H1 (cell line): ENCODE measurements at regions not wholly inside any gene's neighbourhood (a gene's known extent, or its start where the extent isn't known, plus 50 kb on each side); places are given as distances from the start of the nearest gene placed in this dataset.
"Not testable (repeated sequence)": the region's sequence is repeated elsewhere in the genome, so short reads cannot be mapped to it uniquely, and the experiment has no call there.

Experiments
- CTCF ChIA-PET: fragments of 300-600 bp; sonication (Branson Sonifier 250); formaldehyde crosslinking; loops from one replicate; lab custom pipeline; 2021; ENCODE audit not compliant: partially characterized antibody; lab: Charles Lee
- POLR2A ChIA-PET: fragments of 300-600 bp; sonication (Branson Sonifier 250); formaldehyde crosslinking; loops from one replicate; lab custom pipeline; 2021; ENCODE audit warnings: inconsistent platforms; ENCODE audit not compliant: partially characterized antibody; lab: Charles Lee
- DNase-seq, 2 experiments: peaks; one replicate each; pipeline versions ENCODE4 v3.0.0 to v3.0.0-alpha.2; 2010 to 2022; ENCODE audit warnings: low spot score in 2 of 2, low read depth in 1 of 2, mixed read lengths in 1 of 2
- FAIRE-seq: peaks from 2 replicates; lab custom pipeline; 2011; peaks lifted over from hg19 to GRCh38; lab: Jason Lieb, UNC
- H2AFZ ChIP-seq: 2 replicates; pipeline ENCODE4 v1.8.1; 2012; ENCODE audit warnings: low read length, inconsistent platforms
- H2AK5ac ChIP-seq: 2 replicates; pipeline ENCODE4 v1.6.1; 2013; ENCODE audit warnings: low read depth, low read length
- H2BK120ac ChIP-seq: replicated peaks from 2 replicates; pipeline ENCODE3; 2013; ENCODE audit warnings: low read depth, low read length, inconsistent platforms
- H2BK12ac ChIP-seq: 2 replicates; pipeline ENCODE4 v1.6.1; 2013; ENCODE audit warnings: low read depth, low read length
- H2BK15ac ChIP-seq: 2 replicates; pipeline ENCODE4 v1.6.1; 2013; ENCODE audit warnings: low read length
- H2BK20ac ChIP-seq: 2 replicates; pipeline ENCODE4 v1.6.1; 2013; ENCODE audit warnings: low read length
- H2BK5ac ChIP-seq: 2 replicates; pipeline ENCODE4 v1.6.1; 2013; ENCODE audit warnings: low read depth, low read length
- H3K14ac ChIP-seq: 2 replicates; pipeline ENCODE4 v1.6.1; 2013; ENCODE audit warnings: inconsistent platforms; ENCODE audit not compliant: insufficient read length
- H3K18ac ChIP-seq: 2 replicates; pipeline ENCODE4 v1.6.1; 2013; ENCODE audit warnings: low read length; ENCODE audit errors: extremely low read depth
- H3K23ac ChIP-seq: 2 replicates; pipeline ENCODE4 v1.6.1; 2013; ENCODE audit warnings: inconsistent platforms; ENCODE audit not compliant: insufficient read length
- H3K23me2 ChIP-seq: 2 replicates; pipeline ENCODE4 v1.6.1; 2013; ENCODE audit warnings: low read depth, low read length
- H3K27ac ChIP-seq: 2 replicates; pipeline ENCODE4 v1.6.1; 2011; ENCODE audit warnings: low read depth, low read length, inconsistent platforms
- H3K27me3 ChIP-seq, 4 experiments: replicated peaks in 1 of 4; 1 replicate in 1 of 4; 2 replicates in 3 of 4; pipeline versions ENCODE4 v1.6.1 to v1.8.1; 2011 to 2013; ENCODE audit warnings: low read length in 3 of 4, mild to moderate bottlenecking in 3 of 4, inconsistent platforms in 2 of 4, mixed read lengths in 2 of 4, moderate library complexity in 1 of 4; ENCODE audit not compliant: control insufficient read depth in 3 of 4, insufficient read depth in 3 of 4; ENCODE audit errors: extremely low read depth in 1 of 4
- H3K36me3 ChIP-seq, 4 experiments: 2 replicates each; pipeline versions ENCODE4 v1.6.1 to v1.8.1; 2011 to 2013; ENCODE audit warnings: mild to moderate bottlenecking in 4 of 4, low read length in 3 of 4, moderate library complexity in 2 of 4, control low read depth in 1 of 4, inconsistent platforms in 1 of 4; ENCODE audit not compliant: insufficient read depth in 4 of 4, control insufficient read depth in 2 of 4
- H3K4ac ChIP-seq: replicated peaks from 2 replicates; pipeline ENCODE3; 2013; ENCODE audit warnings: low read length, low read depth, mixed read lengths, inconsistent platforms; ENCODE audit not compliant: insufficient read length
- H3K4me1 ChIP-seq, 4 experiments: replicated peaks in 1 of 4; 1 replicate in 1 of 4; 2 replicates in 3 of 4; pipeline versions ENCODE4 v1.6.1 to v1.8.1; 2011 to 2013; ENCODE audit warnings: low read length in 3 of 4, inconsistent platforms in 2 of 4, mixed read lengths in 1 of 4; ENCODE audit not compliant: insufficient read depth in 4 of 4, control insufficient read depth in 3 of 4
- H3K4me2 ChIP-seq, 2 experiments: 2 replicates each; pipeline versions ENCODE4 v1.6.1 to v1.8.1; 2011 to 2013; ENCODE audit warnings: low read depth in 2 of 2, low read length in 2 of 2, control low read depth in 1 of 2, inconsistent platforms in 1 of 2, mild to moderate bottlenecking in 1 of 2; ENCODE audit not compliant: insufficient read depth in 1 of 2
- H3K4me3 ChIP-seq, 4 experiments: fragments of 200-600, 300-600 bp in 1 of 4; sonication (generic), shearing (Covaris generic), sonication (Bioruptor Twin) in 1 of 4; 2 replicates each; pipeline versions ENCODE4 v1.5.1 to v1.8.1; 2011 to 2016; ENCODE audit warnings: low read length in 4 of 4, low read depth in 3 of 4, control low read depth in 2 of 4, inconsistent platforms in 2 of 4, mild to moderate bottlenecking in 2 of 4, mixed read lengths in 1 of 4, moderate library complexity in 1 of 4; ENCODE audit not compliant: insufficient read depth in 2 of 4; ENCODE audit errors: extremely low read depth in 1 of 4
- H3K56ac ChIP-seq: replicated peaks from 2 replicates; pipeline ENCODE3; 2013; ENCODE audit warnings: low read depth, mild to moderate bottlenecking, mixed read lengths, low read length, inconsistent platforms; ENCODE audit not compliant: insufficient read length
- H3K79me1 ChIP-seq: 2 replicates; pipeline ENCODE4 v1.6.1; 2013; ENCODE audit warnings: low read depth, low read length, control low read depth
- H3K79me2 ChIP-seq, 2 experiments: 2 replicates each; pipeline versions ENCODE4 v1.6.1 to v1.8.1; 2012 to 2013; ENCODE audit warnings: low read length in 2 of 2, mild to moderate bottlenecking in 2 of 2, inconsistent platforms in 1 of 2; ENCODE audit not compliant: insufficient read depth in 2 of 2, control insufficient read depth in 1 of 2
- H3K9ac ChIP-seq, 4 experiments: replicated peaks in 1 of 4; 1 replicate in 1 of 4; 2 replicates in 3 of 4; pipeline versions ENCODE4 v1.6.1 to v1.8.1; 2011 to 2013; ENCODE audit warnings: low read depth in 3 of 4, low read length in 3 of 4, control low read depth in 2 of 4, mild to moderate bottlenecking in 2 of 4, moderate library complexity in 2 of 4, inconsistent platforms in 1 of 4; ENCODE audit errors: extremely low read depth in 1 of 4
- H3K9me3 ChIP-seq, 2 experiments: 2 replicates each; pipeline versions ENCODE4 v1.6.1 to v1.8.1; 2012 to 2013; ENCODE audit warnings: mild to moderate bottlenecking in 2 of 2, moderate library complexity in 2 of 2, control low read depth in 1 of 2, inconsistent platforms in 1 of 2, low read depth in 1 of 2, low read length in 1 of 2, mixed read lengths in 1 of 2; ENCODE audit not compliant: insufficient read depth in 2 of 2
- H4K20me1 ChIP-seq, 2 experiments: replicated peaks in 1 of 2; 2 replicates each; pipeline versions ENCODE3 to v1.8.1; 2011 to 2013; ENCODE audit warnings: inconsistent platforms in 2 of 2, low read length in 2 of 2, mild to moderate bottlenecking in 1 of 2; ENCODE audit not compliant: insufficient read depth in 2 of 2, control insufficient read depth in 1 of 2
- H4K5ac ChIP-seq: 2 replicates; pipeline ENCODE4 v1.6.1; 2013; ENCODE audit warnings: low read length, low read depth, mixed read lengths, inconsistent platforms; ENCODE audit not compliant: insufficient read length
- H4K8ac ChIP-seq: 2 replicates; pipeline ENCODE4 v1.8.0; 2013; ENCODE audit warnings: mild to moderate bottlenecking, moderate library complexity, low read length, inconsistent platforms; ENCODE audit not compliant: insufficient read depth; ENCODE audit errors: extremely low read depth
- H4K91ac ChIP-seq: replicated peaks from 2 replicates; pipeline ENCODE3; 2013; ENCODE audit warnings: low read length, mixed read lengths, inconsistent platforms; ENCODE audit not compliant: insufficient read length
- WGBS, 2 experiments: shearing (Covaris generic) in 1 of 2; methylation state at CpG; one replicate each; pipeline versions ENCODE4 v1.1.6 to v1.1.7; 2013 to 2015; ENCODE audit warnings: low lambda C conversion rate in 2 of 2, mixed read lengths in 2 of 2, inconsistent platforms in 1 of 2, low coverage in 1 of 2, missing lambda C conversion rate in 1 of 2; ENCODE audit not compliant: insufficient replicate concordance in 2 of 2, insufficient coverage in 1 of 2, insufficient read length in 1 of 2; ENCODE audit errors: extremely low coverage in 1 of 2, missing lambda C conversion rate in 1 of 2; 5-methylcytosine and 5-hydroxymethylcytosine counted together

GRCh38 chr22:47860907-47861306, 1098.5 kb downstream of the TBC1D22A start:
- DNase-seq, CTCF ChIA-PET, H2BK20ac ChIP-seq: not testable (repeated sequence)

More at GRCh38 chr22:47860907-47861306, 1098.5 kb downstream of the TBC1D22A start:
- H3K4me2 ChIP-seq, H2BK120ac ChIP-seq, H3K4me3 ChIP-seq, H2AK5ac ChIP-seq, H3K14ac ChIP-seq, H3K23ac ChIP-seq, H3K27ac ChIP-seq, H2BK15ac ChIP-seq, POLR2A ChIA-PET, H4K5ac ChIP-seq, H3K4me1 ChIP-seq, H2BK12ac ChIP-seq, H3K18ac ChIP-seq, H3K9ac ChIP-seq, H3K23me2 ChIP-seq, H3K79me1 ChIP-seq, H3K4ac ChIP-seq, H3K36me3 ChIP-seq, H3K79me2 ChIP-seq, H4K20me1 ChIP-seq, H2AFZ ChIP-seq, FAIRE-seq, H2BK5ac ChIP-seq, H3K56ac ChIP-seq, H3K27me3 ChIP-seq, H4K91ac ChIP-seq, H4K8ac ChIP-seq: not testable (repeated sequence)
- 91% methylated on average over 9 of the region's 9 CpGs; no CpG with 5 or more reads in 1 of the 2 experiments for WGBS, 2 experiments
- peaks cover 33 to 50% of the 10 kb centered on the region in 2 experiments for H3K9me3 ChIP-seq
